Upper lobe of right lung (tissue), 1 donor: ENCODE measurements at regions not wholly inside any gene's neighbourhood (a gene's known extent, or its start where the extent isn't known, plus 50 kb on each side); places are given as distances from the start of the nearest gene placed in this dataset.
A peak's percentile ranks its signal among the peaks of the same experiment; 100 is the strongest.

Source experiments
- ATAC-seq: fragments of 200-7000 bp; cut with Tn5 transposase; one replicate; pipeline ENCODE4 v1.9.1; 2020; ENCODE audit warnings: mild to moderate bottlenecking, moderate library complexity
- DNase-seq: peaks from one replicate; pipeline ENCODE4 v3.0.0-alpha.2; 2020
- H3K27ac ChIP-seq: fragments of 200-600 bp; one replicate; pipeline ENCODE4 v1.8.0; 2022
- H3K27me3 ChIP-seq: fragments of 200-600 bp; one replicate; pipeline ENCODE4 v1.8.0; 2022; ENCODE audit warnings: mild to moderate bottlenecking
- H3K36me3 ChIP-seq: fragments of 200-600 bp; one replicate; pipeline ENCODE4 v1.8.0; 2022
- H3K4me1 ChIP-seq: fragments of 200-600 bp; one replicate; pipeline ENCODE4 v1.8.0; 2022
- H3K4me3 ChIP-seq: fragments of 200-600 bp; one replicate; pipeline ENCODE4 v1.8.0; 2022; ENCODE audit warnings: mild to moderate bottlenecking
- H3K9me3 ChIP-seq: fragments of 200-600 bp; one replicate; pipeline ENCODE4 v1.8.0; 2022
- intact Hi-C: fragments of 100-400 bp; cut with DNase I; formaldehyde crosslinking; loops from one replicate; pipeline ENCODE4 v1.11.0; 2022
- TF ChIP-seq, protein P1 (sequence below): fragments of 200-600 bp; IDR thresholded peaks from one replicate; pipeline ENCODE4 v1.8.0; 2022; ENCODE audit warnings: antibody characterized with exemption
- donor health status: DM: no; HTN: yes; CAD: no; lungs with severe emphysema.

DNA sequence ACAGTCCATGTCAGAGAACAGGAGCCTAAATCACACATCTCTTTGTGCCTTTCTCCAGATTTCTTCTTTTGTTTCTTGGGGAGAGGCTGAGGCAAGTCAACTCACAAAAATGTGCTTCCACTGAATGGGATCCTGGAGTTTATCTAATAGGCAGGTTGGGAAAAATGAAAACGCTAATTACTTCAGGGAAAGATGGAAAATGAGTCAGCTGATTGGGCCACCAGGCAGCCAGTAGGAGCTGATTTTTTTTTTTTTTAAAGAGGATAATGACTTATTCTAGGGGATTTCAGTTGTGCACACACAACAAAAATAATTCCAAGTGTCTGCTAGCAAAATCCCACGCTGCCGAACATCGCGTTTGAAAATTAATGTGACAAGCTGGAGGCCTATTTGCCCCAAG is 412.8 kb upstream of the ZMIZ1 start:
- no peak for DNase-seq
- intact Hi-C loops, result no loop called here
- TF ChIP-seq, protein P1, sequence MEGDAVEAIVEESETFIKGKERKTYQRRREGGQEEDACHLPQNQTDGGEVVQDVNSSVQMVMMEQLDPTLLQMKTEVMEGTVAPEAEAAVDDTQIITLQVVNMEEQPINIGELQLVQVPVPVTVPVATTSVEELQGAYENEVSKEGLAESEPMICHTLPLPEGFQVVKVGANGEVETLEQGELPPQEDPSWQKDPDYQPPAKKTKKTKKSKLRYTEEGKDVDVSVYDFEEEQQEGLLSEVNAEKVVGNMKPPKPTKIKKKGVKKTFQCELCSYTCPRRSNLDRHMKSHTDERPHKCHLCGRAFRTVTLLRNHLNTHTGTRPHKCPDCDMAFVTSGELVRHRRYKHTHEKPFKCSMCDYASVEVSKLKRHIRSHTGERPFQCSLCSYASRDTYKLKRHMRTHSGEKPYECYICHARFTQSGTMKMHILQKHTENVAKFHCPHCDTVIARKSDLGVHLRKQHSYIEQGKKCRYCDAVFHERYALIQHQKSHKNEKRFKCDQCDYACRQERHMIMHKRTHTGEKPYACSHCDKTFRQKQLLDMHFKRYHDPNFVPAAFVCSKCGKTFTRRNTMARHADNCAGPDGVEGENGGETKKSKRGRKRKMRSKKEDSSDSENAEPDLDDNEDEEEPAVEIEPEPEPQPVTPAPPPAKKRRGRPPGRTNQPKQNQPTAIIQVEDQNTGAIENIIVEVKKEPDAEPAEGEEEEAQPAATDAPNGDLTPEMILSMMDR, result no peak
- H3K27me3 ChIP-seq, result no peaks in the 10 kb centered on the region
- H3K27ac ChIP-seq, result no peak overlapping the region
- no peaks in the 10 kb centered on the region for H3K36me3 ChIP-seq
- H3K4me1 ChIP-seq, result peaks cover 13% of the 10 kb centered on the region
- ATAC-seq, result no peak
- no peaks in the 10 kb centered on the region for H3K9me3 ChIP-seq
- no peak overlapping the region for H3K4me3 ChIP-seq

DNA sequence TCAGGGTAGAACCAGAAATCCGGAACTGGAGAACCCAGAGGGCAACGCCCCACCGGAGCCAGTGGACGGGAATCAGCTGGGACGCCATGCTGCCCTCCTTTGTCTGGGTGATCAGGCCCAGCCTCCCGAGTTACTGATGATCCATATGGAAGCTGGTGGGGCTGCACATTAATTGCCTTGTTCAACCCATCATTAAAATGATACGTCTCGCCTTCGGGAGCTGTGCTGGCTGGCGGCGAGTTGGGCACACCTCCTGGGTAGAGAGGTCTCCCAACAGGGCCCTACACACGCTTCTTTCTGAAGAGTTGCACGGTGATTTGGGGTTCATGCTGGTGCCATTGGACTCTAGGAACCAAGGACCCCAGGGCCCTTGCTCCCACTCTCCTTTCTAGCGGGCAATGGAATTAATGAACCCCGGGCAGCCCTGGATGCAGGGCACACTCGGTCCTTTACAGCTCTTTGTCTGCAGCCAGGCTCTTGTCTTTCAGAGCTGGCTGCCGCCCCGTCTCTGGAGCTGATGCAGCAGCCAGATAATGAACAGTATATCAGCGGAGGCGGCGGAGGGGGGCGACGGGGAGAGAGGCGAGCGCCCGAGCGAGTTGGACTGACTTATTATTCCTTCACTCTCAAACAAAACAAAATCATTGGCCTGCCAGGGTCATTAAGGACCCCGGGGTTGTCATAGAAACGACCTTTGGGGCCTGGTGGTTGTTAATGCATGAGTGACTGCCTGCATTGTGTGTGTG is 412.2 kb upstream of the ZMIZ1 start:
- H3K9me3 ChIP-seq, result no peaks in the 10 kb centered on the region
- no peaks in the 10 kb centered on the region for H3K36me3 ChIP-seq
- peak overlapping the region; percentile 58 for H3K27ac ChIP-seq
- no peaks in the 10 kb centered on the region for H3K27me3 ChIP-seq
- intact Hi-C loops, result no loop called here
- no peak for ATAC-seq
- TF ChIP-seq, protein P1, result no peak
- peaks cover 13% of the 10 kb centered on the region for H3K4me1 ChIP-seq
- H3K4me3 ChIP-seq, result no peak overlapping the region
- no peak for DNase-seq

DNA sequence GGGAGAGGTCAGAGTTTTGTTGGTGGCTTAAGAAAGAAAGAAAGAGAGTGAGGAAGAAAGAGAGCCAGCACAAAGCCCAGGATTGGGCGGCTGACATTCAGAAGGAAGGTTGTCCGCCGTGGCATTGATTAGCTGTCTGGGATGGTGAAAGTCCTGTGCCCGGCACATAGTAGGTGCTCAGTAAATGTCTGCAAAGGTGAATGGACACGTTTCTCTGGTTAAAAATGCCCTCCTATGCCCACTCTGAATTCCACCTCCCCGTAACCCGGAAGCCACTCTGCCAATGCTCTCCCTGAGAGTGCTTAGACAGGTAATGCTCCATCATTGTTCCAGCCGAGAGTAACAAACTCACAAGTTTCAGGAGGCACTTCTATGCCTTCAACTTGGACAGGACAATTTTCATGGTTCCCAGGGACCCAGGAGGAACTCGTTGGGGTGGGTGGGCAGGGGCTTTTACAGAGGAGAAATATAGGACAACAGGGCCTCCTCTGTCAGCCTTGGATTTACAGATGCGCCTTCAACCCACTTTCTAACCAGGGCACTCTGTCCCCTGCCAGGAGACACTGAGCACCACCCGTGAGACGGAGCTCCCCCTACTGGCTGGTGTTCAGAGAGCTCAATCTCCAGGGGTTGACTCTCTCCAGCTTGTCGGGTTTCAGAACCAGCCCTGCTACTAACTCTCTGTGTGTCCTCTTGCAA is 411.5 kb upstream of the ZMIZ1 start:
- H3K9me3 ChIP-seq, result no peaks in the 10 kb centered on the region
- H3K36me3 ChIP-seq, result no peaks in the 10 kb centered on the region
- intact Hi-C loops, result no loop called here
- peaks cover 13% of the 10 kb centered on the region for H3K4me1 ChIP-seq
- TF ChIP-seq, protein P1, result peak; percentile 77
- no peaks in the 10 kb centered on the region for H3K27me3 ChIP-seq
- H3K27ac ChIP-seq, result peak overlapping the region; percentile 58
- ATAC-seq, result peak; percentile 96
- DNase-seq, result peak; percentile 84
- H3K4me3 ChIP-seq, result no peak overlapping the region

DNA sequence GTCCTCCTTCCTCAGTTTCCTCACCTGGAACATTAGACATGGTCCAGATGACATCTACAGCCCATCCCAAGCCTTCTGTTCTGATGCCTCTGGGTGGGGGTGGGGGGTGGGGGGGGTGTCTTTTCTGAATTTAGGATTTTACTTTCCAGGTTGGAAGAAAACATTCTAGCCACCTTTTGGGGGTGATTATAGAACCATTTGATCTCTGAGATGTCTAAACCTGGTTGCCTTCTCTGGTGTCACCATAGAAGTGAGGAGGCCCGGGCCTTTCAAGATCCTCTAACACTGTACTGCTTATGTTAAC is 411.0 kb upstream of the ZMIZ1 start:
- H3K27ac ChIP-seq, result no peak overlapping the region
- no peaks in the 10 kb centered on the region for H3K27me3 ChIP-seq
- no peaks in the 10 kb centered on the region for H3K36me3 ChIP-seq
- H3K4me3 ChIP-seq, result no peak overlapping the region
- DNase-seq, result no peak
- no peak for ATAC-seq
- H3K4me1 ChIP-seq, result peaks cover 13% of the 10 kb centered on the region
- H3K9me3 ChIP-seq, result no peaks in the 10 kb centered on the region
- TF ChIP-seq, protein P1, result no peak
- intact Hi-C loops, result no loop called here

DNA sequence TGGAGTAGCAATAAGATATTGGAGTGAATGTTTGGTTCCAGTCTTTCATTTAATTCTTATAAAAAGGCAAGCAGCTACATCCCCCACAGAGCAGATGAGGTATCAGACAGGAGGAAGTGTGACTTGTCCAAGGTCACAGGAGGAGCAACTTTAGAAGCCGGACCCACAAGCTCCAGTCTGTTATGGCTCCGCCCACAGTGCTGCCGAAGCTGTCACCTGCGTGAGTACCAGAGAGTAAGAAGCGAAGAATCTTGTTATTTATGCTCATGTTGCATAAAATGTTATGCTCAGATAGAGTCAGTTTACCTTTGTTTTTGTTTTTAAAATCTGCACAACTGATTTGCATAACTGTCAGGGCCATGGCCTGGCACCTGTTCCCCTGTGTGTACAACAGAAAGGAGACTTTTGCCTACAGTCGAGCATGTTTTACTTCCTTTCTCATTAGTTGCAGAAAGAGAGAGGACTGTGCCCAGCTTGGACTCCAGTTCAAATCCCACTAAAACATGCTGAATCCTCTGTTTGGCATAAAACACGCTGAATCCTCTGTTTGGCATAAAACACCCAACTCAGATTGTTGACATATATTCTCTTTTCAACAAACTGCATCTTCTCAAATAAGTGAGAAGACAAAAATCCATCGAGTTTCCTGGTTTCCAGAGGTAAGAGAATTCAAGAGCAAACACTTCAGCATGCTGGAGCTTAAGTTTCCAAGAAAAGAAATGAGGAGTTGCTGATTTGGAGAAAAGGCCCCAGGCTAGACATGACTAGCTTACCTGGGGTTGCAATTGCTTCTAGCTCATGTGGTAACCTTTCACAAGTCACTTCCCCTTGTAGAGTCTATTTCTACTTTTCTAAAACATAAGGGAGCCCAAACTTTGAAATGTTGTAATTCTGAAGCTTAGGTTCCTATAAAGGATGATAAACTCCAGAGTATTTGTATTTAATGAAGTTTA is 409.8 kb upstream of the ZMIZ1 start:
- H3K4me1 ChIP-seq, result peaks cover 13% of the 10 kb centered on the region
- no peak for ATAC-seq
- no peaks in the 10 kb centered on the region for H3K36me3 ChIP-seq
- H3K27ac ChIP-seq, result no peak overlapping the region
- TF ChIP-seq, protein P1, result no peak
- intact Hi-C loops, result no loop called here
- no peak overlapping the region for H3K4me3 ChIP-seq
- no peak for DNase-seq
- no peaks in the 10 kb centered on the region for H3K27me3 ChIP-seq
- no peaks in the 10 kb centered on the region for H3K9me3 ChIP-seq
